HCT116 (cell line): ENCODE measurements at regions not wholly inside any gene's neighbourhood (a gene's known extent, or its start where the extent isn't known, plus 50 kb on each side); places are given as distances from the start of the nearest gene placed in this dataset.

Experiments
- ATAC-seq: fragments of 200-7000 bp; cut with Tn5 transposase; 2 replicates; pipeline ENCODE4 v1.9.1; 2020; ENCODE audit warnings: mild to moderate bottlenecking, moderate library complexity
- BruUV-seq: library from RNA; stranded (reverse); fragments of 400-500 nt; replicated peaks from 2 replicates; lab custom pipeline; 2021; lab: Mats Ljungman, UMichigan
- CTCF ChIA-PET: fragments of 300-600 bp; sonication (Branson Sonifier 250); formaldehyde crosslinking; loops from one replicate; lab custom pipeline; 2021; ENCODE audit warnings: antibody characterized with exemption; lab: Charles Lee
- POLR2A ChIA-PET: fragments of 300-600, 350-600 bp; sonication (Branson Sonifier 250); formaldehyde crosslinking; loops from one replicate; lab custom pipeline; 2021; ENCODE audit warnings: antibody characterized with exemption; lab: Charles Lee
- RAD21 ChIA-PET, 2 experiments: fragments of 300-600 bp; sonication (Branson Sonifier 250); formaldehyde crosslinking; loops; one replicate each; lab custom pipeline; 2023; ENCODE audit warnings: low total read pairs in 2 of 2; ENCODE audit not compliant: uncharacterized antibody in 2 of 2, unreplicated experiment in 2 of 2, low non-redundant PET in 1 of 2; lab: Charles Lee
- DNase-seq: peaks from one replicate; pipeline ENCODE4 v3.0.0-alpha.2; 2010; ENCODE audit warnings: low read depth, low spot score
- H2AFZ ChIP-seq: fragments of 200-600 bp; shearing (Covaris generic), sonication (generic); 2 replicates; pipeline ENCODE4 v1.6.1; 2017; ENCODE audit warnings: low read depth, mixed run types, mixed read lengths, antibody characterized with exemption, low read length; ENCODE audit not compliant: poor library complexity, severe bottlenecking
- H3K27ac ChIP-seq: 2 replicates; pipeline ENCODE4 v1.5.1; 2012; ENCODE audit warnings: low read depth, low read length
- H3K27me3 ChIP-seq: fragments of 200-600 bp; sonication (generic); 2 replicates; pipeline ENCODE4 v1.6.1; 2016; ENCODE audit warnings: mixed run types, low read length, mixed read lengths; ENCODE audit not compliant: insufficient read depth
- H3K36me3 ChIP-seq, 2 experiments: fragments of 200-500 bp in 1 of 2; fragments of 200-600 bp in 1 of 2; sonication (Bioruptor generic) in 1 of 2; sonication (generic) in 1 of 2; 2 replicates each; pipeline versions ENCODE4 v1.5.1 to v1.6.1; 2014 to 2016; ENCODE audit warnings: low read length in 2 of 2, inconsistent platforms in 1 of 2, mixed read lengths in 1 of 2, mixed run types in 1 of 2; ENCODE audit not compliant: insufficient read depth in 2 of 2, control insufficient read depth in 1 of 2
- H3K4me1 ChIP-seq, 2 experiments: fragments of 200-600 bp in 1 of 2; sonication (generic) in 1 of 2; 2 replicates each; pipeline versions ENCODE4 v1.5.1 to v1.6.1; 2012 to 2017; ENCODE audit warnings: low read length in 2 of 2, inconsistent platforms in 1 of 2, mild to moderate bottlenecking in 1 of 2, mixed read lengths in 1 of 2, mixed run types in 1 of 2, moderate library complexity in 1 of 2; ENCODE audit not compliant: insufficient read depth in 2 of 2, control insufficient read depth in 1 of 2
- H3K4me2 ChIP-seq: fragments of 200-600 bp; sonication (generic); 2 replicates; pipeline ENCODE4 v1.6.1; 2017; ENCODE audit warnings: mixed run types, low read length, mixed read lengths
- H3K4me3 ChIP-seq, 2 experiments: fragments of 200-600 bp in 1 of 2; sonication (generic) in 1 of 2; replicated peaks in 1 of 2; 2 replicates each; pipeline ENCODE4 v1.5.1; 2011 to 2016; ENCODE audit warnings: low read length in 2 of 2, control low read depth in 1 of 2, low read depth in 1 of 2, mild to moderate bottlenecking in 1 of 2, mixed read lengths in 1 of 2, mixed run types in 1 of 2
- H3K79me2 ChIP-seq: fragments of 200-600 bp; sonication (generic); 2 replicates; pipeline ENCODE4 v1.6.1; 2017; ENCODE audit warnings: mild to moderate bottlenecking, mixed run types, low read length, moderate library complexity, mixed read lengths; ENCODE audit not compliant: insufficient read depth
- H3K9ac ChIP-seq: fragments of 200-600 bp; sonication (generic); 2 replicates; pipeline ENCODE4 v1.6.1; 2016; ENCODE audit warnings: low read length, mixed read lengths
- H3K9me2 ChIP-seq: fragments of 200-600 bp; sonication (generic), shearing (Covaris generic); 2 replicates; pipeline ENCODE4 v1.6.1; 2017; ENCODE audit warnings: mixed run types, mild to moderate bottlenecking, moderate library complexity; ENCODE audit not compliant: insufficient read depth
- H3K9me3 ChIP-seq, 2 experiments: fragments of 200-500 bp in 1 of 2; fragments of 200-600 bp in 1 of 2; sonication (Bioruptor generic) in 1 of 2; sonication (generic) in 1 of 2; 2 replicates each; pipeline ENCODE4 v1.6.1; 2014 to 2017; ENCODE audit warnings: low read length in 2 of 2, mixed read lengths in 2 of 2, inconsistent platforms in 1 of 2, low read depth in 1 of 2, mild to moderate bottlenecking in 1 of 2, mixed run types in 1 of 2, moderate library complexity in 1 of 2; ENCODE audit not compliant: control insufficient read depth in 1 of 2, insufficient read depth in 1 of 2
- H4K20me1 ChIP-seq: fragments of 200-600 bp; sonication (generic), shearing (Covaris generic); 2 replicates; pipeline ENCODE4 v1.6.1; 2017; ENCODE audit warnings: mixed run types, mild to moderate bottlenecking, moderate library complexity; ENCODE audit not compliant: insufficient read depth
- ATF3 ChIP-seq: IDR thresholded peaks from 2 replicates; pipeline ENCODE4 v1.6.1; 2012
- EGR1 ChIP-seq: IDR thresholded peaks from 2 replicates; pipeline ENCODE4 v1.6.1; 2012; ENCODE audit warnings: low read depth
- ELF1 ChIP-seq: IDR thresholded peaks from 2 replicates; pipeline ENCODE4 v1.6.1; 2012; ENCODE audit warnings: low read depth, borderline replicate concordance
- EZH2 ChIP-seq: fragments of 200-600 bp; sonication (generic); IDR thresholded peaks from 2 replicates; pipeline ENCODE4 v1.6.1; 2017; ENCODE audit warnings: antibody characterized with exemption, mixed run types
- FOSL1 ChIP-seq: IDR thresholded peaks from 2 replicates; pipeline ENCODE4 v1.6.1; 2012; ENCODE audit warnings: low read depth
- JUND ChIP-seq: IDR thresholded peaks from 2 replicates; pipeline ENCODE4 v1.6.1; 2012
- MAX ChIP-seq: IDR thresholded peaks from 2 replicates; pipeline ENCODE4 v1.6.1; 2012
- POLR2A ChIP-seq: IDR thresholded peaks from 2 replicates; pipeline ENCODE4 v1.7.0; 2011; ENCODE audit warnings: borderline replicate concordance; ENCODE audit not compliant: insufficient read depth, insufficient read length; ENCODE audit errors: extremely low read depth
- POLR2AphosphoS5 ChIP-seq: IDR thresholded peaks from 2 replicates; pipeline ENCODE4 v1.6.1; 2011; ENCODE audit warnings: mild to moderate bottlenecking, low read depth, low read length, moderate library complexity
- RAD21 ChIP-seq: IDR thresholded peaks from 2 replicates; pipeline ENCODE4 v1.6.1; 2012; ENCODE audit warnings: low read depth, mild to moderate bottlenecking
- SP1 ChIP-seq: IDR thresholded peaks from 2 replicates; pipeline ENCODE4 v1.6.1; 2012; ENCODE audit warnings: low read depth
- ZNF274 ChIP-seq: fragments of 200-500 bp; sonication (Bioruptor generic); IDR thresholded peaks from 2 replicates; pipeline ENCODE4 v1.6.1; 2014; ENCODE audit warnings: mild to moderate bottlenecking, low read depth, low read length, inconsistent platforms
- intact Hi-C: fragments of 100-400 bp; cut with micrococcal nuclease; formaldehyde crosslinking; loops from 2 replicates; pipeline ENCODE4 v1.10.0; 2022

- no peak overlapping the region for H3K9ac ChIP-seq
- no peaks in the 10 kb centered on the region for H3K79me2 ChIP-seq
- H3K4me3 ChIP-seq = no peak overlapping the region
- RAD21 ChIA-PET = no interaction called here
- no TSS peak for BruUV-seq
- H2AFZ ChIP-seq = no peak overlapping the region
- no peak for TF ChIP-seq EGR1
- TF ChIP-seq JUND = no peak
- no peak for TF ChIP-seq MAX
- no peak for TF ChIP-seq POLR2A
- no peak for TF ChIP-seq FOSL1
- TF ChIP-seq EZH2 = no peak
- no peak for TF ChIP-seq SP1
- no peak for TF ChIP-seq ZNF274
- no peak for TF ChIP-seq ATF3
- TF ChIP-seq ELF1 = no peak
- TF ChIP-seq POLR2AphosphoS5 = no peak
- TF ChIP-seq RAD21 = no peak
- intact Hi-C loops = no loop called here
- no peaks in the 10 kb centered on the region for H3K36me3 ChIP-seq
- H3K27me3 ChIP-seq = no peaks in the 10 kb centered on the region
- ATAC-seq = no peak
- CTCF ChIA-PET = no interaction called here
- DNase-seq = no peak
- no peaks in the 10 kb centered on the region for H3K9me3 ChIP-seq
- H3K4me2 ChIP-seq = no peak overlapping the region
- no peak overlapping the region for H3K27ac ChIP-seq
- H3K9me2 ChIP-seq = 0 out of 2 replicates have a peak, but pooled peaks cover 5% of the 10 kb centered on the region
- peaks cover 0 to 9% of the 10 kb centered on the region in 2 experiments; a peak in 2 of 4 replicates for H3K4me1 ChIP-seq
- POLR2A ChIA-PET = no interaction called here
- H4K20me1 ChIP-seq = no peaks in the 10 kb centered on the region
Measured at GRCh38 chr6:26240157-26241032, 124.6 kb upstream of the BTN3A2 start.
